AG20443 (cell line): ENCODE measurements at regions not wholly inside any gene's neighbourhood (a gene's known extent, or its start where the extent isn't known, plus 50 kb on each side); places are given as distances from the start of the nearest gene placed in this dataset.

Experiments used
- DNase-seq: peaks from one replicate; pipeline ENCODE4 v3.0.0; 2012; ENCODE audit warnings: low spot score, mixed read lengths

DNA sequence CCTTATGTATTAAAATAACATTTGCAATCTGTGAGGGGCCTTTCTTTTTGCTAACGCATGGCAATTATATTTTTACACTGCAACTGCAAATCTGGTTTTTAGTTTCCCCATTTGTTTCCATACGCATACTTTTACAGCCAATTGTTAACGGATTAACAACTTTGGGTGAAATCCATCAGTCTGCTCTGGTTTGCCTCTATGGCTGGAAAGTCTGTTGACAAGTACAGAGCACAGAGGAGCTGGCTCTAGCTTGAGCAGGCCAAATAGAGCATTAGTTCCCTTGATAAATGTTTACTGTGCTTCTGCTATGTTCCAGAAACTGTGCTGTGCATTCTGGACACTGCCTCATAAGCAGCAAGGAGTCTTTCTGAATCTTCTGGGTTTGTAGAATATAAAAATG lies 400.4 kb upstream of the KIF2A start:
- DNase-seq: no peak

DNA sequence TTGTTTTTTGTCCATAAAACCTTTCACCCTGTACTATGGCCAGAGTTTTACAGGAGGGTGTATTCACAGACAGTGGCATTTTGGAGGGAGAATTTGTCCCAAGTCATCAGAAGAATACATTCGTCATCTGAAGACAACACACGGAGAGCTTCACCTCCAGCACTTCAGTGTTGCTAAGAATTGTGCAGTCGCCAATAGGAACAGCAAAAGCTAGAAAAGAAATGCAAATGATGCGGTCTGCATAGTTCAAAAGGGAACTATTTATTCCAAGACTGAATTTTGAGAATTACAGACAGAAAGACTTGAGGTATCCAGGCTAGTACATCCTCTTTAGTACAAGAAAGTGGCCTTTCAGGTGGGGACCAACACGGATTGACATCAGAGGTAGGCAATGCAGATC lies 399.2 kb upstream of the KIF2A start:
- no peak for DNase-seq

DNA sequence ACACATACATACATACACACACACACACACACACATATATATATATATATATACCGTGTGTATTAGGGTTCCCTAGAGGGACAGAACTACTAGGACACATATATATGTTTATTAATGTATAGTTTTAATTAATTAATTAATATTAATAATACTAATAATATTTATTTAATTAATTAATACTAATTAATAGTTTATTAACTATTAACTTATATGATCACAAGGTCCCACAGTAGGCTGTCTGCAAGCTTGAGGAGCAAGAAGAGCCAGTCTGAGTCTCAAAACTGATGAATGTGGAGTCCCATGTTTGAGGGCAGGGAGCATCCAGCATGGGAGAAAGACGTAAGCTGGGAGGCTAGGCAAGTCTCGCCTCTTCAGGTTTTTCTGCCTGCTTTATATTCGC lies 398.0 kb upstream of the KIF2A start:
- DNase-seq: no peak

DNA sequence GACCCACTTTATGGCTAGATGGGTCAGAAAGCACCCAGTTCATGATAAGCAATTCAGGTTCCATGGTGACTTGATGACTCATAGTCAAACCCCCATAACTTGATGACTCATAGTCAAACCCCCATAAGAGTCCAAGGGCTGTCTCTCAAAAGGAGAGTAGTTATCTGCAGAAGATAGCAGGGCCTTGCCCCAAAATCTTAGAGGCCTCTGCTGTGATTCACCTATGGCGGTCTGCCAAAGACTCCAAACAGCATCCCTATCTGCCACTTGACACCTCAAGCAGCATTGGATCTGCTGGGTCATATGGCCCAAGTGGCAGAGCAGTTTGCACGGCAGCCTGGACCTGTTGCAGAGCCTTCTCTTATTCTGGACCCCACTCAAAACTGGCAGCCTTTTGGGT lies 395.2 kb upstream of the KIF2A start:
- DNase-seq: no peak

DNA sequence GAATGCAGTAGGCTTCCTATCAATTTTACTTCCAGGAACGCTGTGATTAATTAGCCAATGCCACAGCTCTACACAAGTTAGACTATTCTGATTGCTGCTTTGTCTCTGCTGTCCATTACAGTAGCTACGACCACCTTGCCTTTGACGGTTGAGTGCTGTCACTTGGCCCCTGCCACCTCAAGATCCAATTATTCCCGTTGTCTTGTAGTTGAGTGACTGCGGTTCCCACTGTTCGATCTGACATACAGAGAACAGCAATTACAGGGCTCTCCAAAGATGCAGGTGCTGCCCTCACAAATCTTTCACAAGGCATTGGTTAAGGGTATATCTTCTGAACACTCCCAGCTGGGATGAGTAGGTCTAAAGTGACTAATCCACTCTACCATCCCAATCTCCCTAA lies 393.4 kb upstream of the KIF2A start:
- no peak for DNase-seq

DNA sequence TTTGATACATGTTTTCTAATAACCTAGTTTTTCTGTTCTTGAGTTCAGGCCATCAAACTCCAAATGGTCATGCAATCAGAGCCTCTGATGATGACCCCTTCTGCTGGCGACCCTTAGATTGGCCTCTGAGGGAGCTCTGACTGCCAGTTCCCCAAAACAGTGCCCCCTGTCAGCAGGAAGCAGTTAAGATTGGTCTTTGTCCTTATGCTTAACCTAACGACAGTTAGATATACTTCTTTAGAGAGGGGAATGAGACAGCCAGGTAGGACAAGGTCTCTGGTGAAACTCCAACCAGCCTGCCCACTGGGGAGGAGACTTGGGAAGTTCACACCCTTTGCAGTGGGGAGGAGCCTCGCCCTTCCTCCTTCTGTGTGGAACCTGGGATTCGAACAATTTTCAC lies 390.4 kb upstream of the KIF2A start:
- DNase-seq: no peak

DNA sequence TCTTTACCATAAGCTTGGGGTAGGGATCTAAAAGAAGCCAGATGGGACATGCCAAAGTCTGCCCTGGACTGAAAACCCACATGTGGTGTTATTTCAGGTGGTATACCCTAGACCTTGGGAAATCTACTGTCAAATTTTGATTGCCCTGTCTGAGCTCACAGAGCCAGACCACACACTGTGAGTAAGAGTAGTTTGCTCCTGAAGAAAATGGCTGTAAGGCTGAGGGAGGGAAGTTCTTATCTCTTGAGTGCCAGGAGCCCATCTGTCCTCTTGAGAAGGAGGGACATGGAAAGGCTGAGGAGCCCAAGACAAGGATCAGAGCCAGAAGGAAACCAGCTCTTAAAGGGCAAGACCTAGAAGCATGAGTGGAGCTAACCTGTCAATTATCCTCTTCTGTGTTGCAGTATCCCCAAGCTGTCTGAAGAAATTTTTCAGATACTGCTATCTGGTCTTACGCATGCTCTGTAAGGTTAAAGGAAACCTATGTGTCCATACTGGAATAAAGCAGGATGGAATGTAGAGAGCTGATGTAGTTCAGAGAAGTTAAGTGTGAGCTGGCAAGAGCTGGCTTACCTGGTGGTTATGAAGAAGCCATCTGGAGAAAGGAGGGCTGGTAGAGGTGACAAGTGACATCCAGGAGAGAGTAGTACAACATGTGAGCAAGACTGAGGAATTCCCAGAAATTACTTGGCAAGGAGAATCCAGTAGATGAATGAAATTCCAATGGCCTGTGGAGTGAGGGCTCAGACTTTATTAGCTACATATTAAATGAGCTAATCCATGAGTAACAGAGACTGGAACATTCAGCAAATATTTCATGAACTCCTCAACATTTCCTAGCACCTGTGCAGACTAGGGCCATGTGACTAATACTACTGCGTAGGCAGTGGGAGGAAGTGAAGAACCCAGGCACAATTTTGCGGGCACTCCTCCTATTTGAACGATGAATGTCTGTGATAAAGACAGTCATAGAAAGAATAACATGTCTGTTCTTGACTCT lies 389.1 kb upstream of the KIF2A start:
- no peak for DNase-seq

DNA sequence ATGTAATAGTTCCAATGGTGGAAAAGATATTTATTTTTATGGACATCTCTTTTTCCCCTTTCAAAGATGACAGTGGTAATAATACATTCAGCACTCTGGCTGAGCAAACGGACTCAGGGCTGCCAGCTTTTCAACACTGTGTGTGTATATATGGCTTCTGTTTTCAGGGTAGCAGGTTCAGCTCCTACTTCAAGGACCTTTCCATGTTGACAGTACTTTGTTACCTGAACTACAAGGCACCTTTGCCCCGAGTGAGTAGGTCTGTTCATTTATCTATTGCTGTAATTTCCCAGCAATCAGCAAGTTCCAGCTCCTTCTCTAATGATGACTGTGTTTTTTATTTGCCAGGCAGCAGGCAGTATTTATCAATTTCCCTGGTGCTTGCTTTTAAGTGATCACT lies 387.4 kb upstream of the KIF2A start:
- no peak for DNase-seq

DNA sequence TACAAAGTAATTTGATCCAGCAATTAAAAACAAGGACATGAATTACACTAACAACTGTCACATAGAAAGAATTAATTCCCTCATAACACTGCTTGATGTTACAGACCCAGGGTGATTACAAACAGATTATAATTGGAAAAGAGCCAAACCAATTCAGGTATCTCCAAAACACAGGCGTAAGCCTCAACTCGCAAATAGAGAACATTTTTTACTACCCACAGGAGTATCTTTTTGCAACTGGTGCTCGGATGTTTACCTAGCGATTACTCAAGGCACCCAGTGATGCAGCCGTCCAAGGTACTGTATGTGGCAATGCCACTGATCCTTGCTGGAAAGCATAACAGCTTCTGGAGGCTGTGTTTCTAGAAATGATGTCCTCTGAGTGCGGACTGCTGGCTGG lies 386.1 kb upstream of the KIF2A start:
- no peak for DNase-seq

DNA sequence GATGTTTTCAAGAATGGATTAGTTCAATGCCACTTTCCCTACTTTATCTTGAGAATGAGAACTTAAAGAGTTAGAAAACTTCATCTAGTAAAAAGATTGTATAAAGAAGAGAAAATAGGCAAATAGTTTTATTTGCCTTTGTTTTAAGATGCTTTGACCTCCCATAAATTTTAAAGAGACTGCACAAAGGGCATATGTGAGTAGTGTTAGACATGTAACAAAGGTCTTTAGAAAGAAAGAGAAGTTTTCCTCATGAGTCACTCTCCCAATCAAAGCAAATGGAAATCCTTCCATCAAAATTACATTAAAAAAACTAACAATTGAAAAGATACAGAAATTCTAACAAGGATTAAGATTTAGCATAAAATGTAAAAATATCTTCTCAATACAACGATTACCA lies 381.8 kb upstream of the KIF2A start:
- no peak for DNase-seq

DNA sequence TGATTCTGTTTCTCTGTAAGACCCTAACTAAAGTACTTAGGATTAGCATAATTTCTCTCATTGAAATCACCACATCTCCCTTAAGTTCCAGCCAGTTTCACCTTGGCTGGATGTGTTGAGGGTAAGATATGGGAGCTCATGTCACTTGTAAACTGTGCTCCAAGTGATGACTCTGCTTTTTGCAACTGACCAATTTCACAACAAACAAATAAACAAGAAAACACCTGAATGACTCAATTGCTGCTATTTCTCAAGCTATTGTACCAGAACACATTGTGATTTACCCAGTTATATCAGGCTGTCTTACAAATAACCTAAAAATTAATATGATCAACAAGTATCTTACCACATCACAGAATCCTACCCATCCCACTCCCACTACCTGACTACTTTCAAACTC lies 379.1 kb upstream of the KIF2A start:
- DNase-seq: no peak

DNA sequence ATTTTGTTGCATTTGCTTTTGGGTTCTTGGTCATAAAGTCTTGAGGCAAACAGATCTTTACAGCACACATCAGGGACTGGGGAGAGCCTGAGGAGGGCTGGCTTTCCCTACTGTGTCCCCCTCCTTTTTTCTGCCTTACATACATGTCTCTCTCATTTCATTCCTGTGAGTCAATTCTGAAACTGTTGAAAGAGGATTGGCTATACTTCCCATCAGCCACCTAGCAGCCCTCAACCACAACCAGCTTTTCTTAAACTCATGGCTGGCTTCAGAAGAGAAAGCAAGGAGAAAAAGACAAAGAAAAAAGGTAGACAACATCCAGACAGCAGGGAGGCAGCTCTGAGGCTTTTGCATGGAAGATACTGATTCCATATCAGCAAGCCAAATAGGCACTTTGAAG lies 374.8 kb upstream of the KIF2A start:
- no peak for DNase-seq

DNA sequence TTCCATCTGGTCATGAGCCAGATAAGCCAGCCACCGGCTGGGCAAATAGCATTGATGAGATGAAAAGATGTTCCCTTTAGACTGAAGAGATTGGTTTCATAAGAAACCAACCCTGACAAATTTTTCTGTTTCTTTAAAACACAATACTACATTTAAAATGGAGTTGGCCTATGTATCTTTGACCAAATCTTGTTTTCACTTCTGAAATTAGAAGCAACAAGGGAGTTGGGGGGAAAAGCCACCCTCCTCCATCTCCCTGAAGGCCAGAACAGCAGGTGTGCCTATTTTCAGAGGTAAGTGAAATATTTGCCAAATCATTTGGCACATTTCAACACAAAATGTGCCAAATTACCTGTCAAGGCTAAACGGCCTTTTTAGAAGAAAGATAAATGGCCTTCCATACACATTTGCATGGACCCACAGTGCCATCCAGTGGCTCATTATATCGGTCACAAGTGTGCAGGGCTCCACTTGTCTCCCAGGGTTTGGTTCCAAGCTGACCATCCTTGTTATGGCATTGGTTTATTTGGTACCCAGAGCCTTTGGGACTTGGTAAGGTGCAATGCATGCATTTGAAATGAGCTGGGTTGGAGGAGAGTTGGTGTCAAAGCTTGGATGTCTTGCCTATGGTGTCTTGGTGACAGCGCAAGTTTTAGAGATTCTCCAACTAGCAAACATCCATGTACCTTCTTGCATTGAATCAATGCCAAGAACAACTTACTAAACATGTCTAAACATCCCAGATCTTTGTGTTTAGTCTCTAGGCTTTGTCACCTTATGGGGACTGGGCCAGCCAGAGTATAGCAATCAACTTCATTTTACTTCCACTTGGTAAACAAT lies 372.0 kb upstream of the KIF2A start:
- peak; percentile 60 for DNase-seq

DNA sequence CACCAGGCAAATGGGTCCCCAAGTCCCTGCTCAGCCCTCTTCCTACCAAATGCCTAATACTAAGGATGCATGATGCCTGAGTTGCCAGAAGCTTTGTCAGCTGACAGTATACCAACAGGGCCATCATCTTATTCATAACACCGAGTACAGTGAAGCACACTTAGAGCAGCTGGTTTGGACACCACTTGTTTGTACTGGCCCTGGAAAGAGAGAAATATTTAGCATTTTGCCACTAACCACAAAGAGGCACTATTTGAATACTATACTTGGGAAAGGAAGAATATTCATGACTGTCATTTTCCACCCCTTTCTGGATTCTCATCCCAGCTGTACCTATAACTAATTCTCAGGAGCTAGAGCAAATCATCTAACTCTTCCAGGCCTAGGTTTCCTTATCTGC lies 364.4 kb upstream of the KIF2A start:
- peak; percentile 10 for DNase-seq

DNA sequence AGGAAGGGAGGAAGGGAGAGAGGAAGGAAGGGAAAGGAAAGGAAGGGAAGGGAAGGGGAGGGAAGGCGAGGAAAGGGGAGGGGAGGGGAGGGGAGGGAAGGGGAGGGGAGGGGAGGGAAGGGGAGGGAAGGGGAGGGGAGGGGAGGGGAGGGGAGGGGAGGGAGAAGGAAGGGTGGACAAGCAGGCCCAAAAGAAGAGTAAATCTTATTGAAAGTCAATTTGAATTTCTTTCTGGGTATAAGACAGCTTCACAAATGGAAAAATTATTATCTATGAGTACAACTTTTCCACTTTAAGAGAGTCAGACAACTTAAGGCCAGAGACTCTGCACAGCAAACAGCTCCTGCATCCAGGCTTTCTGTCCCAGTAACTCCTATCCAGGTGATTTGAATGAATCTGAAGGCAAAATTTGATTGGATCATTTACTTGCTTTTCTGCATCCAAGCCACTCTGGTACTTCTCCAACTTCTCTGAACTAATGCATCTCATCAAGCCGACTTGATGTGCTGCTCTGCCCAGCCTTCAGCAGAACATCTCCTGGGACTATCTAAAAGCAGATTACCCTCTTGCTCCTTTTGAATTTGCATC lies 363.4 kb upstream of the KIF2A start:
- DNase-seq: no peak

DNA sequence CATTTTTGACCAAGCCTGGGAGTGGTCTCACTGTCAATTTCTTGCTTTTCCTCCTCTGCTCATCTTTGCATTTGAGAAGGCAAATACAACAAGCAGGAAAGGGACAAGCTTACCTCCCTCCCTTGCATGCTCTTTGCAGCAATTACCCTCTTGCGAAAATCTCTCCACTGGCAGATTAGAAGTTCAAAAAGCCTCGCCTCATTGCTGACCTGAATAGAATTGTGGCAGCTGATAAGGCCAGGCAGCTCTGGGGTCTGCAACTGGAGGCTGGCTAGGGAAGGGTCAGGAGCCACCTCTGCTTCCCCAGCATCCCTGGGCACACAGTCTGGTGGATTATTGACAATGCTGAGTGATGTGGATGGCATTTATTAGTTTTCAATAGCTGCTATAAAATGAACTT lies 362.3 kb upstream of the KIF2A start:
- no peak for DNase-seq

DNA sequence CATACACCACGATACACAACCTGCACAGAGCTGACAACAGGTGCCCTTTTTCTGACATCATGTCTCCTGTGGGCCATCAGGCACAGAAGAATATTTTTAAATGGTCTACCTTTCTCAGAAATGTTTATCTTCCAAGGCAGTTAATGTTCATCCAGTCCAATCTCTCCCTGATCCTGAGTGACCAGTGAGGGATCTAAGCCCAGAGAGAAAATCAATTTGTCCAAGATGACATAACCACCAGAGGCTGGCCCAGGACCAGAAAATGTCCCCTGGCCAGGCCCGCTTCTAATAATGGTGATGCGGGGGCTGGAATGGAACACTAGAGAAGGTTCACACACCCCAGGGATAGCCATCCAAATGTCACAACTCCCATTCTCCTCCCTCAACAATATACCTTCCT lies 357.9 kb upstream of the KIF2A start:
- no peak for DNase-seq

DNA sequence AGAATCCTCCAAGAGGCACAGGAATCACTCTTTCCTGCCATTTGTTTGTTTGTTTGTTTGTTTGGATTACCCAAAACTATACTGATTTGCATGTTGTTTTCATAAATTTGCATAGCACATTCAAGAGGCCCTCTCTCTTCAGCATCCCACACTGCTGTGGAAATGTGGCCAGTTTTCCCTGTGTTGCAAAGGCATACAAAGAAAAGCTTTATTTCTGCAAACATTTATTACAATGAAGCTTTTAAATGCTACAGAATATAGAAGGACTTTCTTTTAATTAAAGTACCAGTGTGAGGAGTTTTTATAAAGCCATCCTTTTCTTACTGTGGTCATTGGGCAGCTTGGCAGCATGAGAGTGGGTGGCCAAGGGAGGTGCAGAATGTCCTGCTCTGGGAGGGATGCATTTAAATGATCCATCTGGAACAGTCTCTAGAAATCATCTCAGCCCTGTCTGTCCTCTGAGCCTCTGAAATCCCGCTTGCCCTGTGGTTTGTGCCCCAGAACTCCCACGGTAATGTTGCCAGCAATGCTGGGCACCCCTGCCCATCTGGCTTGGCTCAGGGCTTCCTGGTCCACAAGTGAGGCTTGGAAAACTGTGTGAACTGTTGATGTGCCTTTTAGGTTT lies 356.8 kb upstream of the KIF2A start:
- no peak for DNase-seq

DNA sequence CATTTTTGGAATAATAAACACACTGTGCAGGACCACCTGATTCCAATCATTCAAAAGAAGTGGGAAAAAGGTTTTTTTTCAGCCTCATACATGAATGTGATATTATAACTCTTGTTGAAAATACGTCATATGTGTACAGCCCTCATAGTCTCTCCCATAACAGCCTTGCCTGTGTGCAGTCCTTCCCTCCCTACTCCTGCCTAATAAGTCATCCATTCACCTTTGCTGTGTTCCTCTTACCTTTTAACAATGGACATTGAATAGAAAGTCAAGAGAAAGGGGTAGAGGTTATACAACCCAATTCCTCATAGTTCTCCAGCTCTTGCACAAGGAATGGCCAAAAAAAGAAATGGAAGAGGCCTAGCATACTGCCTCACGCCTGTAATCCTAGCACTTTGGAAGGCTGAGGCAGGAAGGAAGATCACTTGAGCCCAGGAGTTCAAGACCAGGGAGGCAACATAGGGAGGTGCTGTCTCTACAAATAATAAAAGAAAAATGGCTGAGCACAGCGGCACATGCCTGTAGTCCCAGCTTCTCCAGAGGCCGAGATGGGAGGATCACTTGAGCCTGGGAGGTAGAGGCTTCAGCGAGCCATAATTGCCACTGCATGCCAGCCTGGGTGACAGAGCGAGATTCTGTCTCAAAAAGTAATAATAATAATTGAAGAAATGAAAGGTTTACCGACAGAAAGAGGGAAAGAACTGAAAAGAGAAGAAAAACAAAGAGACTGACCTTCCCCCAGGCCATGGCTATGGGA lies 356.1 kb upstream of the KIF2A start:
- no peak for DNase-seq

DNA sequence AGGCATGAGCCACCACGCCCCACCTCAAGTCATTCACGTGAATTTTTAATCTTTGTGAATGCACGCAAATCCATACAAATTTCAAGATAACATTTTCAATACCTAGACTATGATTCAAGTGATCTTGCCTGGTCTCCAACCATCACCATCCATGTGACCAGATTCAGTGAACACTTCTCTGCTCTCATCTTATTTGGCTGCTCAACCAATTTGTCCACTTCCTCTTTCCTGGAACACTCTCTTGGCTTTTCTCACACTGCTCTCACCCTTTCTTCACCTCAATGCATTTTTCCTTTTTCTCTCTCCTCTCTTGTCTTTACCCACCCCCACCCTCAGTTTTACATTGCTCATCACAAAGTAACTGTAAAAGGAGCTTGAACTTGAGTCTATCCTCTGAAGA lies 354.7 kb upstream of the KIF2A start:
- DNase-seq: no peak

DNA sequence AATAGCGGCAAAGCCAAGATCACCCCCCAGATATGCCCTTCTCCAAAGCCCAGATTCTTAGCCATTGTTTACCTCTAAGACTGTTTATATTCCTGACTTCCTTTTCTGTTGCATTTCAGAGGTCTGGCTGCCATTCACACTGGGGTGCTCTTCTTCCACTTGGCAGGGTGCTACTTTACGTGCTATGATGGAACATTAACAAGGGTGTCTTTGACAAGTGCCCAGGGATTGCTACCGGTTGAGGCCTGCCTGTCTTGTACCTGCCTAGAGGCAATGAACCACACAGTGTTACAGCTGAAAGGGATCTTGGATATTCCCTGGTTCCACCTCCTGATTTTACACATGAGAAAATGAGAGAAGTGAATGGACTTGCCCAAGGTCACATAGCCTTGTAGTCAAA lies 352.1 kb upstream of the KIF2A start:
- DNase-seq: no peak

DNA sequence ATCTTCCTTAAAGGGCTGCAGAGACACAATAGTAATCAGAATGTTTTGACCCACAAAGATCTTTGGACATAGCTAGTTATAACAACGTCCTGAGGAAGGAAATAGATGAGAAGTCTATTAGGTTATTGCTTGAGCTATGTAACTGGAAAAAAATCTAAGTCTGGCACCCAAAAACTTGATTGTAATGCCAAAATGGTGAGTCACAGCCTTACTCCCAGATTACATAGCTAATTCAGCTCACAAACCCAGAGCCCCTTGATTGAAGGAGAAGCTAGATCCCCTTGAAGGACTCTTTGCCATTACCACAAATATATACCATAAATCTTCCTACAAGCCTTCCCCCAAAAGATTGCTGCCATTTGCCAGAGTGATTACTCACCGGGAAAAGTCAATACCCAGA lies 341.8 kb upstream of the KIF2A start:
- DNase-seq: peak; percentile 12
